ENCODE measurements at regions not wholly inside any gene's neighbourhood (a gene's known extent, or its start where the extent isn't known, plus 50 kb on each side); places are given as distances from the start of the nearest gene placed in this dataset.

- TF ChIP-seq CTCF (IDR thresholded peaks at IDR 0.05; ENCODE audit: low read depth, low read length) (no peak), POLR2A (IDR thresholded peaks at IDR 0.05; ENCODE audit: extremely low read depth, insufficient read length) (no peak), MAX (IDR thresholded peaks at IDR 0.05; ENCODE audit: low read depth, low read length) (no peak), MYC (IDR thresholded peaks at IDR 0.05; ENCODE audit: low read depth, low read length) (no peak)
Observed at GRCh38 chr15:85905751-85906450, 111.2 kb upstream of the KLHL25 start.
